Activated CD8-positive, alpha-beta memory T cell treated with anti-CD3 and anti-CD28 coated beads for 36 hours (primary cell): ENCODE measurements at regions not wholly inside any gene's neighbourhood (a gene's known extent, or its start where the extent isn't known, plus 50 kb on each side); places are given as distances from the start of the nearest gene placed in this dataset.

Experiments
- CTCF ChIA-PET: fragments of 350-600 bp; sonication (Branson Sonifier 250); formaldehyde crosslinking; loops from one replicate; lab custom pipeline; 2021; ENCODE audit warnings: antibody characterized with exemption; lab: Charles Lee
- POLR2A ChIA-PET: fragments of 350-600 bp; sonication (Branson Sonifier 250); formaldehyde crosslinking; loops from one replicate; lab custom pipeline; 2021; ENCODE audit warnings: antibody characterized with exemption; lab: Charles Lee

DNA sequence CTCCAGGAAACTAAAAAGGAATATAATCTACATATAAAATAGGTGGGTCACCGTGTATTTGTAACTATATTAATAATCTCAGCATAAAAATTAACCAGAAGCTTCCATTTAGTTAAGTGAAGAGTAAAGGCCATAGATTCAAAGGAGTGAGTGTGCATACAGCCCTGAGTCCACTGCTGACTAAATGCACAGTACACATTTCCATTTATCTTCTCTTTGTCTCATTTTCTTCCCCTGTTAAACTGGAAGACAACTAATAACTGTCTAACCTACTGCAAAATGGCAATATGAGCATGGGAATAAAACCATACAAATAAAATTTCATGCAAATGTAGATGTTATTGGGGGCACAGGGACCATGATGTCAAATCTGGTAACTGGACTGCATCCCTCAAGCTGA lies 59.9 kb upstream of the DAB2 start:
- POLR2A ChIA-PET = no interaction called here
- CTCF ChIA-PET = no interaction called here

DNA sequence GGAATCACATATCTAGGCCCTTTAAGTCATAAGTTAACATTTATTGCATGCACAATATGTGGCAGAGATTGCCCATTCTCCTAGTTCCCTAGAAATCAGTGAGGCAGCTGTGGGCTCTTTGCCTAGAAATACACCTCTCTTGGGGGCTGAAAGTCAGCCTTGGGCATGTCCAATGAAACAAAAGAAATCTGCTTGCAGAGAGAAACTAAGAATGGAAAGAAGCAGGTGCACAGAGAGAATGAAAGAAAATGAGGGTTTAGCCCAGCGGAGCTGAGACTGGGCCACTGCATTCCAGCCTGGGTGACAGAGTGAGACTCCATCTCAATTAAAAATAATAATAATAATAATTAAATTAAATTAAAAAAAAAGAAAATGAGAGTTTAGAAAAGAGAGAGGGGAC lies 57.3 kb upstream of the DAB2 start:
- ChIA-PET CTCF (no interaction called here), POLR2A (no interaction called here)

DNA sequence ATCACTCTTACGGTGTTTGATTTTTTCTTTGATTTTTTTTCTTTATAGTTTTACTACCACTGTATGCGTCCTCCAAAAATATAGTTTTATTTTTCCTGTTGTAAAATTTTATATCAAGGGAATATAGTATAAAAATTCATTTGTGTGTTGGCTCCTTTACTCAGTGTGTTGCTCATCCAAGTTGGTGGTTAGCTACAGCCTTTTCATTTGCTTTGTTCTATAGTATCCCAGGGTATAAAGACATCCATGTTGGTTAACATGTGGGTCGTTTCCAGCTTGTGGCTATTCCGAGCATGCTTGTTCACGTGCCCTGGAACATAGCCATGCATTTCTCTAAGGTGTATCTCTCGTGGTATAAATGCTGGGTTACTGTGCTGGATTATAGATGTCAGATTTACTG lies 54.8 kb upstream of the DAB2 start:
- POLR2A ChIA-PET = no interaction called here
- CTCF ChIA-PET = no interaction called here

DNA sequence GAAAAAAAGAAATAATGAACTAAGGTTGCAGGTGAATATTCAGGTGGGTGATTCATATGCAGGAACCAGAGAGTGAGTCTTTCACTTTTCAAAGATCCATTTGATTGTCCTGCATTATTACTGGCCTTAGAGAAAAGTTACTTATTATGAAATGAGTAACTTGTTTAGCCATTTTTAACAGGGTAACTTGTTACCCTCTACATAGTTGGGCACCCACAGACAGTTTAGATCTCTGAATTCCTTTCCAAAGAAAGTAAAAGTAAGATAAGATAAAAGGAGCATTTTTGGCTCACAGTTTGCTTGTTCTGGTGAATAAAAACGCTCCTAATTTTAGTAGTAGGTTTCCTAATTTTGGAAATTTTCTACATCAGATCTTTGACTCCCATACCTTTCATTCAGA lies 54.1 kb upstream of the DAB2 start:
- CTCF ChIA-PET = no interaction called here
- POLR2A ChIA-PET = no interaction called here

DNA sequence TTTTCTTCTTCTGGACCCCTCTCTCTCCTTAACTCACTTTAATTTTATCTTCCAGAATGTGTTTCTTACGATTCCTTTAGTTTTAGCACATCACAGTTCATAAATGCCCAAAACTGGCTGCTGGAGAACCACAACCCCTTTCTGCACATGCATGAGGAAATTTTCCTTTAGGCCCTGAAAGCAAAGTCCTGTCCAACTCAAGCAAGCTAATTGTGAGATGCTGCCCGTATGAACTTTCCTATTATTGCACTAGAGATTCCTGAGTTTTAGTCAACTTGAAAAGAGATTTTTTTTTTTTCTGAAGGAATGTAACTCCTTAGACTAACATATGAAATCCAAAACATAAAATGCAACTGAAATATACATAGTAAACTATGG lies 52.1 kb upstream of the DAB2 start:
- POLR2A ChIA-PET = no interaction called here
- CTCF ChIA-PET = no interaction called here

DNA sequence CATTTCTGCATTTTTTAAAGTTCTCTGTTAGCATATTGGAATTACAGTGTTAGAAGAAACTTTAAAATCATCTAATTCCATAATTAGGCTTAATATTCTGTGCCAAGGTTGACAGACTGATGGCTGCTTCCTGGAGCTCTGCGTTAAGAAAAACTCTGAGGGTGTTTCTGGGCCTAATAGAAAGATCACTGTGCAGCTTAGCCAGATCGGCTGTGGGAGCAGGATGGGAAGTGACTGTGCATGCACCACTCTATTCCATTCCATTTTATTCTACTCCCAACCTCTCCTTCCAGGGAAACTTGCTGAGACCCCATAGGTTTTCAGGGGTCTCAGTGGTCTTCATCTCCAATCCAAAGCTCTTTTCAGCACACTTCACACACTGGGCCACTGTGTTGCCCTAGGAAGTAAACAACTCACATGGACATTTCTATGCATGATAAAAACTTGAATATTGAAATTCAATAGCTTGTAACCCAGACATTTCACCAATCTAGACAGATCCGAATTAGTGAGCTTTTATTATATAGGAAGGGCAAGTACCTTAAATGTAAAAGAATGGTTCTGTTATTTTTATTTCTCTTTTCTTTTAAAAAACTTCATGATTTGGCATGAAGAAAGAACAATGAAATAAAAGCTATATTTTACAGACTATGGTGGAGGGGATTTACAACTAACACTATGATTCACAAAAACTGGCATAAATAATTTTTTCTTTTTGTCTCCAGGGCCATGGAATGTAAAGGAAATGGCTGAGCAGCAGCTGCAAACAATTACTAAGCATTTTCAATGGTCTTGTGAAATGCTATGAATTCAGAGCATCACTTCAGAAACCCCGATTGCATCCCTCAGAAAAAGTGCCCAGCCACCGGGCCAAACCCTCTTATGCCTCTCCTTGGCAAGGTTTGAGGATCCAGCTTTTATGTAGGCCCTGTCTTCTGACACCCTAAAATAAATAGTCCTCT lies 51.4 kb upstream of the DAB2 start:
- CTCF ChIA-PET = no interaction called here

DNA sequence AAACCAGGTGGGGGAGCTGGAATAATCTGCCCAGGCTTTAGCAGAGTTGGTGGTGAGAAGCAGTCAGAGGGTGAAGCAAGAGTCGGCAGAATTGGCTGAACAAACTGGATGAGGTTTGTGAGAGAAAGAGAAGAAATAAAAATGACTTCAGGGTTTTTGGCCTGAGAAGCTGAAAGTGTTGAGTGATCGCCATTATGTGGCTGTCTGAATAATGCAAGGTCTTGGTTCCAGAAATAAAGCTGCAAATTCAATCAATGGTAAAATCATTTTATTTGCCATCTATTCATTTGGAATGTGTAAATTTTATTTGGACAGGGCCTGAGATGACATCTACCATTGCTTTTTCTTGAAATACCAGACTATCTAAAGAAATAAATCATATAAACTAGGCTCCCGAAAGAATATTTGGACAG lies 50.4 kb upstream of the DAB2 start:
- POLR2A ChIA-PET = no interaction called here
- CTCF ChIA-PET = no interaction called here

More for the DNA sequence above, 51.4 kb upstream of the DAB2 start:
- POLR2A ChIA-PET = no interaction called here
